NCI-H1105 treated with DMSO at 0.1 percent for 48 hours (cell line): ENCODE measurements at regions not wholly inside any gene's neighbourhood (a gene's known extent, or its start where the extent isn't known, plus 50 kb on each side); places are given as distances from the start of the nearest gene placed in this dataset.
A peak's percentile ranks its signal among the peaks of the same experiment; 100 is the strongest.
"Not testable (repeated sequence)": the region's sequence is repeated elsewhere in the genome, so short reads cannot be mapped to it uniquely, and the experiment has no call there.

ENCODE experiments used
- DNase-seq: peaks from one replicate; lab custom pipeline; 2025; lab: John Stamatoyannopoulos, UW

DNA sequence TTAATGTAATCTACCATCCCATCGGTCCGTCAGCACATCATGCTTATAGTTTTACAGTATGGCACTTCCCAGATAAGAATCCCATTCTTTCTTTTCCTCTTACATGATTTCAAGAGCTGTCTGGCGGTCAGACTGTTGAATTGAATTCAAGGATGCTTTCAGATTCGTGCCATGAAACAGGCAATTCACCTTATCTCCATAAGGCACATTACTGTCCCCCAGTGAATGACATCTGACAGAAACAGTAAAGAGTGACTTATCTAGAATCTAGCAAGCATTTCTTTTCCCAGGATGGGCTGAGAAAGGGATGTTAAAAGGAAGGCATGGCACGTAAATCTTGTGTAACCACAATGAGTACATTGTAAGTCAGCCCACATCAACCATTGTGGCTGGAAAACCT lies 61.1 kb upstream of the SEM1 start:
- DNase-seq: no peak

DNA sequence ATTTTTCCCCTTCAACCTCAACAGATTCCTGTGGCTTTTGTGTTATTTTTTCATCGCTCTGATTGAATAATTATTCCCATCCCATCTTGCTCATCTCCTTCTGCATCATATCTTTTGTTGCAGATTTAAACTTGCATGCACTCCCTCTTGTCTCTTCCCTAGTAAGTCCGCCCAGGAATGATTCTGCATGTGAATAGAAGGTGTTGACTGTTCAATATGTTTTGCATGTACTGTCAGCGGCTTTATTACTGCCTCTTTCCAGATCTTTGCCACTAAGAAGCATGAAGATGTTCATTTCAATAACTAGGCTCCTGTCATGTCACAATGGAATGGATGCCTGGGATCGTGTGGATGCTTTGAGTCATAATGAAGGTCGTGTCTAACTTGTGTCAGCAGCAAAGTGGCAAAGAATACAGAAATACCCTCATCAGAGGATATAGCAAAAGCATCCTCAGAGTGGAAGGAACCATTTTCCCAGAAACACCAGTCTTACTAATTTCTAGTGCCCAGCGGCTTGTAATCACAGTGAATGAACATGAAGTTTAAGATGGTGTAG lies 62.6 kb upstream of the SEM1 start:
- no peak for DNase-seq

DNA sequence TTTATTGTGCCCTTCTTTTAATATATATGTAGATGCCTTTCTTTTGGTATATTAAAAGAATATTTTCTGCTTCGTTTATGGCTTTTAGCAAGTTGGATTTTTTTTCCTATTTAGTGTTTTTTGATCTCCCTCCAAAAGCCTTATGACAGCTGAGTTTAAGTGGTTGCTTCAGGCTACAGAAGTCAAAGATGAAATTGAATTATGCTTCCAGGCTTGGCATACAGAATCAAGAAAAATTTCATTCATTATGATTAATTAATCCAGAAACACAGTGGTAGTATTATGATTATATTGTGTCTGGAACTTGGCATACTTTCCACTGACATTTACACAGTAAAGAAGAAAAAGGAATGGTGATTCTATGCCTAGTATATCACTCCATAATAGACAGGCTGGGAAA lies 63.8 kb upstream of the SEM1 start:
- DNase-seq: no peak

DNA sequence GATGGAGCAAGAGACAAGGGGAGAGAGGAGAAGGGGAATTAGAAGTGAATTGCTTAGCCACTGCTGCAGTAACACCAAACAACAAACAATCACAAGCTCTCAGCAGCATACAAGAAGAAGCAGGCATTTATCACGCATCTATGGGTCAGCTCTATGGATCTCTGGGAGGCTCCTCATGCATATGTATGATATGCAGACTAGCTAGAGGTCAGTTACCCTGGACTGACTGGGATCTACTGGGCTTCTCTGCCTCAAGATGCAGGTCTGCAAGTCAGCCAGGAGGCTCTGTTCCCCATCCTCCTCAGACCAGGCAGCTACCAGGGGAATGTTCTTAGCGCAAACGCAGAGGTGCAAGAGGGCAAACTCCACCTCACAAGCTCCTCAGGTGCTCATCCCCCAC lies 64.7 kb upstream of the SEM1 start:
- DNase-seq: no peak

DNA sequence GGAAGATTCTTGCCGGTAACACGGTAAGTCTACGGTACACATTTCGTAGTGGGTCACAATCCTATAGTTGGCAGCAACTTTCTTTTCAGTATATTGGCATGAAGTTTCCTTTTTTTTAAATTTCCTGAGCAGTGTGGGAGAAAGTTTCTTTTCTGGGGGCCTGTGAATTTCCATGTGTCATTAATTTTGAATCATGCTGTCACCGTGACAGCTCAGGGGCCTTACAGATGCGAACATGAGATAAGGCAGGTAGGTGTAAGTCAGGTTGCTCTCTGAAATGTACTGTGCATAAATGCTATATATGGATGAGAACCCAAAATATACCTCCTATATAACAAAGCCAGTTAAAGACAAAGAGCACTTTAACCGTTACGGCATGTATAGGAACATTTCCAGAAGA lies 65.4 kb upstream of the SEM1 start:
- DNase-seq: no peak

DNA sequence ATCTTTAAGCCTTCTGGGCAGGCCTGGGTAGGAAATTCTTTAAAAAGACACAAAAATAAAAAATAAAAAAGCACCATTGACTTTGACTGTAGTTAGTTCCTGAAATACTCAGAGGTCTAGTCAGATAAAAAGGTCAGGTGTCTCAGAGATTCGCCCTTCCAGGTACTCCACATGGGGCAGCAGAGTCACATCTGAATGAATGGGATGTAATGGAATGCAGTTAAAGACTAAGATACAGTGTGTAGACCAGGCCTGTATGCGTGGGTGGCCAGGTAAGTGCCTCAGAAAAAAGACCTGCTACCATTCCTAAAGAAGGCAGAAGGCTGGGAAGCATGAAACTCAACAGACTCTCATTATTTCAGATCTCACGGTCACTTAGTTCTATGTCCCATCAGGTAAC lies 68.6 kb upstream of the SEM1 start:
- no peak for DNase-seq

DNA sequence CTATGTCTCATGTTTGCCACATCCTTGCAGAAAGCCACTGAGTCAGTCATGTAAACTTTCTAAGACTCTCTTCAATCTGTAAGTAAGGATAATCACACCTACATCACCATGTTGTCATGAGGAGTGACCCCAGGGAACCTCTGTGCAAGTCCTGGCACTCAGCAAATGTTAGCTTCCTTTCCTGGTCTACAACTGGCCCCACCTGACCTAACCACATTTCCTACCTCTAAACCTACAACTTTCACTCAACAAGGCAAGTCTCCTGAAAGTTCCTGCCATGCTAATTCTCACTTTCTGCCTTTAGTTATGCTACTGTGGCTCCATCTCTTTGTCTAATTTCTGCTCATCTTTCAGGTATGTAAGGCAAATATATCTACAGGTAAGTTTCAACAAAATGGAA lies 72.3 kb upstream of the SEM1 start:
- DNase-seq: no peak

DNA sequence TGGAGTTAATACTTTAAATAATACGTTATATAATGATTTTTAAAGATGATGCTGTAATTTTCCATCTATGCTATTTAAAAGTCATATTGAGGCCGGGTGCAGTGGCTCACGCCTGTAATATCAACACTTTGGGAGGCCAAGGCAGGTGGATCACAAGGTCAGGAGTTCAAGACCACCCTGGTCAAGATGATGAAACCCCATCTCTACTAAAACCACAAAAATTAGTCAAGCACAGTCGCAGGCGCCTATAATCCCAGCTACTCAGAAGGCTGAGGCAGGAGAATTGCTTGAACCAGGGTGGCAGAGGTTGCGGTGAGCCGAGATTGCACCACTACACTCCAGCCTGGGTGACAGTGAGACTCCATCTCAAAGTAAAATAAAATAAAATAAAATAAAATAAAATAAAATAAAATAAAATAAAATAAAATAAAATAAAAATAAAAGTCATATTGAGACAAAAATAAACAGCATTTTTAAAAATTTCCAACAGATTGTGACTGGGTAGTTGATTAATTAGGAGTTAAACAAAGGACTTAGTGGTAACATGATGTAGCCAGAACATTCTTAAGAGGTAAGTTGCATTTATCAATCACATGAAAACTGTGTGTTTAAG lies 73.1 kb upstream of the SEM1 start:
- DNase-seq: not testable (repeated sequence)

DNA sequence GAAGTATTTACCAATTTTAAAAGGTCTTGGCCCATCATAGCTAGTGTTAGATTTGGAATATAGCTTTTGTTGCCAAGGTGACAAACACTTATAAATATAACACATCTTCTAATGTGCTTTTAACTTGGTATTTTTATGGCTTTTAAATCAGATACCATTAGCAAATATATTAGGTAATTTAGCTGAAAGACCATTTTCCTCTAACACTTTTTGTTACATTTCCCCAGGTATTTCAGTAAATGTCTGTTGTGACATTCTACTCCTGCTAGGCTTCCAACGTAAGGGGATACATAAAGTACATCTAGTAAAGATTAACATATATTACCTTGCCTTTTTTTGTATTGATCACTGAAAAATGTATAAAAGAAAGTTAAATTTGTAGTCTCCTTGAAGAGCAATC lies 75.0 kb upstream of the SEM1 start:
- DNase-seq: peak; percentile 15

DNA sequence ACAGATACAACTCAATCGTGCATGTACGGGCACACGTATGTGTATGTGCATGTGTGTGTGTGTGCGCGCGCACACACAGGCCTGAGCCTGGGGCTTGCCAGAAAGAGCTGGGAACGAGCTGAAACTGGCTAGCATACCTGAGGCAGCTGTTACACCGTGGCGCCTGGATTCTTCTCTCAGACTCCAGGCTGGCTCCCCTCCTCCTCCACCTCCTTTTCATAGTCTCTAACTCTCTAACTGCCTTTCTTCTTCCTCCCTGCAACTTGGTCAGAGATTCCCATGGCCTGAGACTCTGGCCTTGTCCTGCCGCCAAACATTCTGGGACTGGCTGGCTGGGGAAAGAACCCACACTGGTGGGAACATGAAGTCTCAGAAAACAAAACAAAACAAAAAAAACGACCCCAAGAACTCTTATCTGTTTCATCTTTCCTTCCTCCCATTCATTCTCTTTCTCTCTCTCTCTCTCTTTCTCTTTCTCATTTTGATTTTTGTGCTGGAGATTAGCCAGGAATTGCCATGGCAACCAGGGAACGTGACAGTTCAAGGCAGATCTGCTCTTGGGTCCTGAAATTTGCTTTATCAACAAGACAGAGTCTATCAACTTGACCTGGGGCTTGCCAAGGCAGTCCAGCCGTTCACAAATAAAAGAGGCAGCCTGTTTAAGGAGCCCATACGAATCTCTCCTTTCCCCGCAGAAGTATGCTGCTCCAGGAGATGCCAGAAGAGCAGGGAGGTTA lies 76.8 kb upstream of the SEM1 start:
- peak; percentile 95 for DNase-seq

DNA sequence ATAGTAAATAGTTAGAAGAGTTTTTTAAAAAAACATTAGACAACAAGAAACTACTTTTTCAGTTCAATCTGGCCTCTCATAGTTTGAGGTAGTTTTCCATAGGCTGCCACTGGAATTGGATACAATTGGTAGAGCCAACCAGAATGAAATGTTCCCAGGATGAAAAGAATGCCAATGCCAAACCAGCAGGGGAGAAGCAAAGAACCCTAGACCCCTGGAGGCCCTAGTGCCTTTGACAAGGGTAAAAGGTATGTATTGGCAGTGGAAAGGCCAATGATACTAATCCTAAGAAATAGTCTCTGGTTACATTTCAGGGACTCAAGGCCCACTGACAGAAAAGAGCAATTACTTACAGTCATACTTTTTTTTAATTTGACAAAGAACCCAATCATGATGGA lies 77.4 kb upstream of the SEM1 start:
- no peak for DNase-seq

DNA sequence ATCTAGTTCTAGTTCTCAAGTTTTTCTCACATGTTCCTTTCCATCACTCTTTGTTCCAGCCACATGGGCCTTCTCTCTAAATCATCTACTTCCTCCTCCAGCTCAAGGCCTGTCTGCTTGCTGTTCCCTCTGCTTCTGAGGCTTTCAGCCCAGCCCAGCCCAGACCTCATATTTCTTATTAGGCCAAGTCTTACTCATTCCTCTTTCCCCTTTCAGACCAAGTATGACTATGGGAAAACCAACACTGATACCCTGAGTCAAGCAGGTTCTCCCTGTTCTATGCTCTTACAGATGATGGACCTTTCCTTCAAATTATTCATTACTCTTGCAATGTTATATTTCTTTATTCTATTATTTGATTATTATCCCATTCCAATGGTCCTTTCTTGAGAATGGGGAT lies 80.3 kb upstream of the SEM1 start:
- no peak for DNase-seq

DNA sequence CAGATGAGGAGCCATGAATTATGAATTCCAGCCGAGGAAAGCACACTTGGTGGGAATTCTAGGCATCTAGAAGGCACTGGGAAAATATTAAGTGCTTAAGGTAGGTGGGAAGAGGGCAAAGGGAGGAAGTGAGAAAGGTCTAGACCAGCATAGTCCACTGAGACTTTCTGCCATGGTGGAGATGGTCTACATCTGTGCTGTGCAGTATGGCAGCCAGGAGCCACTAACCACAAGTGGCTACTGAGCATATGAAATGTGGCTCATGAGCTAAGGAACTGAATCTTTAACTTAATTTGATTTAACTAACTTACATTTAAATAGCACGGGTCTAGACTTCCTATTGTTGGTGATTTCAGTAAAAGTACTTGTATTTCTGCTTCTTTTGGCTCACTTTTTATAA lies 82.5 kb upstream of the SEM1 start:
- no peak for DNase-seq

DNA sequence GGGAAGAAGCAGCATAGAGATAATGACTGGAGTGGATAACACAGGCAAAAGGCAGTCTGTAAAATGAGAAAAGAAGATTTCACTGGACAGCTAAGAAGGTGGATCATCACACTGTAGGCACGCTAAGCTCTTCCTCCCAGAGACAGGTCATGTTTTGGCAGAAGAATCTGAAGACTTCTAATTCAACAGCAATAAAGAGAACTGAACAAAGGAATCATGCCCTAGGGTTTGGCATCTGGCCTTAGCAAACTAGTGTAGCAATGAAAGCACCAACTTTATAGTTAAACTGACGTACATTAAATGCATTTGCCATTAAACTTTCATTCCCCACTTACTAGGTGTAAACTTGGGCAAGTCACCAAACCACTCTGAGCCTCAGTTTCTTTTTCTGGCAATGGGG lies 84.4 kb upstream of the SEM1 start:
- no peak for DNase-seq

DNA sequence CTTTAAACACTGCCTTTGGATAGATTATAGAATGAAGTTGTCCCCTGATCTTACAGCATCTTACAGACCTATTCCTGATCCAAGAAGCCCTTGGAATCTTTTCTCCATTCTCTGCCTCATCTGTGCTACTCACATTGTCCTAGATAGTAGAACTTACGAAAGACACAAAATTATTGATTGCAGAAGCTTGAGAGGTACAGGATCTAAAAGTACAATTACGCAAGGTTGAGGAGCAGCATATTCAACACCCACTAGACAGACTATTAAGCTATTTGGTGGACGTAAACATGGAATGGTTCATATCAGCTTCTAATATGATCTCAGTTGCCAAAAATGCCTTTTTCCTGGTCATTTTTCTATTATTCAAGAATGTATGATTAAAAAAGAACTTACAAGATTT lies 90.5 kb upstream of the SEM1 start:
- no peak for DNase-seq

DNA sequence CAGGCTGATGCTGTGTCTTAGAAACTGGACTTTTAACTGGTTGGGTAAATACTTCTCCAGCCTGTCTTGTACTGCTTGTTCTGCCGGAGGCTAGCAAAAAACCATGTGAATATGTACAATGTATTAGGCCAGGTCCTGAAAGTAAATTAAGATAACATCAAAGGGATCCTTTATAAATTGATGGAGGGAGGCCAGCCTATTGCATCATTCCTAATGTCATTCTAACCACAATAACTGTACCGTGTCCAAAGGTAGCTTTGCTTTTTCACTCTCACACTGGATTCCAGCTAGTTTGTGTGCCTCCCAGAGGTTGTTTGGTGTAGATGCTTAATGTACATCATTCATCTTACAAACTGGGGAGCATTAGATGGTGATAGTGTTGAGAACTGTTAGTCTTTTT lies 91.2 kb upstream of the SEM1 start:
- DNase-seq: no peak

DNA sequence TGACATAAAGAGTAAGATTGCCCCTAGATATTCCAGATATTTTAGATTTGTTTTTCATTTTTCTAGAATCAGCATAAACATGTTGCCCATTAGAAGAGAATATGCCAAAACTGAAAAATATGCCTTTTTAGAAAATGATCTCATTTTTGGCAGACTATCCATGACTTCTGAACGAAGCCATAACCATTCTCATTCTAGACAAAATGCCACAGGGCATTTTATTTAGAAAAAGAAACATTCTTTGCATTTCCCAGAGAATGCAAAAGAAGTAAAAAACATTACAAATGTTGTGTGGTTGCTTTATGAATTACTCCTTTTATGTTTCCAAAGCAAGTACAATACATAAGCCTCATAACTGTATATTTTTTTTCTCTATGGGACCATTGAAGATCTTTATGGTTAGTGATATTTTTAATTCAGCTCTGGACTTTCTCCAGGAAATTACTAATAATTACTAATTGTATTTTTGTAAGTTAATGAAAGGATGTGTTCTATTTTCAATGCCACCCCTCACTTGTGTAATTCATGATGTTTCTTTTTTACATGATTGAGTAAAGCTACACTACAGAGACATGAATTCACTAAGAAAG lies 109.6 kb upstream of the SEM1 start:
- no peak for DNase-seq

DNA sequence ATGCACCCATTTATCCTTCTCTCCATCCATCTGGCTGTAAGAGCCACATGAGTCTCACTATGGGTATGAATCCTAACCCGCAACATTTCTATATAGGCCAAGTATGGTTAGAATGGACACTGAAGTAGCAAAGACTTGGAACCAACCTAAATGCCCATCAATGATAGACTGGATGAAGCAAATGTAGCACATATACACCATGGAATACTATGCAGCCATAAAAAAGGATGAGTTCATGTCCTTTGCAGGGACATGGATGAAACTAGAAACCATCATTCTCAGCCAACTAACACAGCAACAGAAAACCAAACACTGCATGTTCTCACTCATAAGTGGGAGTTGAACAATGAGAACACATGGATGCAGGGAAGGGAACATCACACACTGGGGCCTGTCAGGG lies 111.5 kb upstream of the SEM1 start:
- not testable (repeated sequence) for DNase-seq

DNA sequence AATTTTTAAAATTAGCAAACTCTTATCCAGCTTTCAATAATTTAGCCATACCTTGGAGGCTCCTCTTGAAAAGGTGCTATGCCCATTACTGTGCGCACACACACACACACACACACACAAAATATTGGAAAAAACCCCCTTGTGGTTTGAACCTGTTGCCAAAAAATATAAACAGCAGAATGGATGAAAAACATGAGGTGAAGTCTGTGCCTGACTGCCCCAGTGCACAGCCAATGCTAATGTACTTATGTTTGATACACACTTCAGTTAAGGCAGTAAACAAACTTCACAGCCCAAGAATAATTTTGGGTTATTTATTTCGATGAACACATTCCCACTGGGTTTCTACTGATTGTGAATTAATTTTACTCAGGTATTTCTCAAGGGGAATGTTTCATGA lies 113.2 kb upstream of the SEM1 start:
- no peak for DNase-seq

DNA sequence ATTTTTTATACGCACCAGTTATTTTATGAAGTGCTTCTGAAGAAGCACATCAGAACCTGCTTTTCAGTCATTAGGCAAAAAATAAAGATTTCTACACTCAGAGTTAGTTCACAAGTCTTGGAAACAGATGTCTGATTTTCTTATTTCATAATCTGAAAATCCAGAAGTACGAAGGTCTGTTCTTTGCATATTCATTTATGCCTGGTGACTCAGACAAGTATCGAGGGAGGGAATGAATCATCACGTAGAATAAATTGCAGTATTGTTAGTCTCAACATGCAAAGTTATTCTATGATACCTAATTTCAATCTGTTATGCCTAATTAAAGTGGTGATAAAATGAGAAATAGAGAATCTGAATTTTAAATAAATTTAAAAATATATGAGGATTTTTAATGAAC lies 113.6 kb upstream of the SEM1 start:
- DNase-seq: no peak

DNA sequence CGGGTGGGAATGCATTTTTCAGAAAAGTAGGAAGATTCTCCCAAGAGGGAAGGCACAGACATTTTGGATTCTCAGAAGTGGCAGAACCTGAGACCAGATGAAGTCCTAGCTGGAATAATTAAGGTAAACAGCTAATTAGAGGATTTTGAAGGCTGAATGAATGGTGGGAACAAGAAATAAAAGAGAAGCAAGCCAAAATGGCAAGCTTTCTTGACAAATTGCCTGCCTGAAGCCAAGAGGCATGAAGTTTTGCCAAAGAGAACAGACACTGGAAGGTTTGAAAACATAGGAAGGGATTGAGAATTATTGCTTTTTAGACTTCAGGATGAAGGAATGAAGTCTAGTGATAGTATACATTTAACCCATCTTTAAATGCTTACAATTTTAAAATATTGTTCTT lies 115.0 kb upstream of the SEM1 start:
- no peak for DNase-seq

DNA sequence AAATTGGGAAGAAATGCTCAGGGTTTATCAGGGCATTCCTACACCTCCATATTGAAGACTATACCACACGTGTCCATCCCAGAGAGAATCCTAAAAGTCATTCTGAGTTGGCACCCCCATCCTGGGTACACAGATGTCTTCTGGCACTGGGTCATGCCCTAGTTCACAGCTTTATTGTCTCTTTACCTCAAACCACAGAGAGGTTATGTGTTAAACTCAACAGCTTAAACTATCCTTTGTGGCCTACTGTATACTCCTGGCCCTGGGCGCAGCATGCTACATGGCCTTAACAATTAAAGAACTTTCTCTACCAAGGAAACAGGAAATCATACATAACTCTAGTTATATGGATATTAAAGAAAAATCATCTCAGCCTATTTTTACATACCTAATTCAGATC lies 115.6 kb upstream of the SEM1 start:
- DNase-seq: no peak

DNA sequence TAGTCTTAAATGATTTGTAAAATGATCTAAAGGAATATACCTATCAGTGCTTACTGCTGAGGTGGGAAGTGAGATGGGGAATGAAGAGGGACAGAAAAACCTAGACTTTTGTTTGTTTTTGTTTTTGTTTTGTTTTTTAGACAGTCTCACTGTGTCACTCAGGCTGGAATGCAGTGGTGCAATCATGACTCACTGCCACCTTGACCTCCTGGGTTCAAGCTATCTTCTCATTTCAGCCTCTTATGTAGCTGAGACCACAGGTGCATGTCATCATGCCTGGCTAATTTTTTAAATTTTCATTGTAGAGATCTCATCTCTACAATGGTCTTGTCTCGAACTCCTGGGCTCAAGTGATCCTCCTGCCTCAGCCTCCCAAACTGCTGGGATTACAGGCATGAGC lies 116.4 kb upstream of the SEM1 start:
- no peak for DNase-seq

DNA sequence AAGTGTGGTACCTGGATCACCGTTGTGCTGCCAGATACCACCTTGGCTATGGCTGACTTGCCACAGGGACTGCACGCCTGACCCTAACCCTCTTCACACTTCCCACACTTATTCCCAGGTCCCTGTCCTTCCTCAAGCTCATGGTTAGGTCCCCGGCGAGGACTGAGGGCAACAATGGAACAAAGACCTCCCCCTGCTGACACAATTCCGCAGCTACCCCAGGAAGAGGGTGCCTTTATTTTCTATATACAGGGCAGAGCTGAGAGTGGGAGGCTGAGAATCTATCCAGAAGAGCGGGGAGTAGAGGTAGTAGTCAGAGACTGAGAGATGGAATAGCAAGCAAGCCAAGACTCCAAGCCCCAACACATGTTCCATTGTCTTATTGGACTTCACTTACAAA lies 118.1 kb upstream of the SEM1 start:
- no peak for DNase-seq
